ENCODE measurements at regions not wholly inside any gene's neighbourhood (a gene's known extent, or its start where the extent isn't known, plus 50 kb on each side); places are given as distances from the start of the nearest gene placed in this dataset.

DNA sequence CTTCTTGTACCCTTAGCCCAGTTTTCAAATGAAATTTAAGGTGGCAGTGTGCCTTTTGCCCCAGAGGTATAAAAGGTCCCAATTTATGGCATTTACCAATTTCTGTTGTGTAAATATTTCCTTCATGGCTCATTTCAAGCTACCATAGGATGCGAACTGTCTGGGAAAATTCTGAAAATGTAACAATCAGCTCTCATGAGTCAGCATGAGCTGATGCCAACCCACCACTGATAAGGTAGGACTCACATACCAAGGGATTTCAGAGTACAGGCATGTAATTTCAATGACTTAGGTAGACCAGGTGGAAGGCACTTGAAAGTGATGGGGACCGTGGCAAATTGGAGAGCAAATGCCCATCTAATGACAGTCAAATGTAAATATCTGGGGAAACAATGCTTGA, 169.5 kb downstream of the TTC8 start:
- H3K4me1 ChIP-seq (ENCODE audit: control insufficient read depth, insufficient read depth, low read length): no peaks in the 10 kb centered on the region
- H3K4me3 ChIP-seq (ENCODE audit: low read depth, low read length): no peak overlapping the region
- H3K27ac ChIP-seq (ENCODE audit: low read depth, low read length): no peak overlapping the region
- 100% methylated on average over 1 of the region's 2 CpGs for WGBS (ENCODE audit: insufficient coverage)
- no peak for DNase-seq (ENCODE audit: low read depth in 4 of 6, low spot score in 6 of 6)
- no peaks in the 10 kb centered on the region for H3K9me3 ChIP-seq (ENCODE audit: control insufficient read depth, insufficient read depth, low read length)
- no peaks in the 10 kb centered on the region for H3K36me3 ChIP-seq (ENCODE audit: control insufficient read depth, insufficient read depth, low read length)
- H3K27me3 ChIP-seq (ENCODE audit: control insufficient read depth, insufficient read depth, low read length): no peaks in the 10 kb centered on the region

DNA sequence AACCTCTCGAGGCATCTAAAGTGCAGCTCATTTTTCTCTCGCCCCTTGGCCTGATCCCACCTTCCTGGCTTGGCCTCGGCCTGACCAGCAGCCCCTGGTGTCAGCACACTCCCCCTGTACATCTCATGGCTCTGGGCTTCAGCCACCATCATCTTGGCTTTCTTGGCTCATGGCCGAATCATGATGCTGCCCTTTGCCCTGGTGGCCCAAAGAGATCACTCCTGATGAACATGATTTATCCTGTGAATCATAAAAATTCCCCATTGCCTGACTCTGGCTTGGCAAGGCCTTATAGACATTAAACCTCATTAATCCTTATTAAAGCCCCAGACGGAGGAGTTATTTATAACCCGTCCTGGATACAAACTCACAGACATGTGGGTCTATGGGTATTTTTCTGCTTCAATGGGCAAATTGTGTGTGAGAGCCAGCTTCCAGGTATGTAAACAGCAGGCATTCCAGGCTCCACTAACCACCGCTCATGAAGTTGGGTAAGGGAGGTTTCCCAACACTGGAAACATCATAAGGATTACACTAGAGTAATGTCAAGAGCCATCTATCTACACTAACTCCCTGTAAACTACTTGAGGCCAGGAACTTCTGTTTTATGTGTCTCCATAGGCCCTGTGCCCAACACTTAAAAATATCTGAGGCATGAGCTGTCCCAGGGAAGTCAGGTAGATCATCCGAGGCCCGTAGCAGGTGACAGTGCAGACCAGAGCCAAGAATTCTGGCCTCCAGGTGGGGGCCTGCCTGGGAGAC, 171.2 kb downstream of the TTC8 start:
- H3K4me1 ChIP-seq (ENCODE audit: control insufficient read depth, insufficient read depth, low read length): no peaks in the 10 kb centered on the region
- whole genome bisulfite sequencing (ENCODE audit: insufficient coverage): 89% methylated on average over 5 of the region's 9 CpGs
- DNase-seq (ENCODE audit: low read depth in 4 of 6, low spot score in 6 of 6): peak in 1 of 6 donors; percentile 29
- H3K27ac ChIP-seq (ENCODE audit: low read depth, low read length): no peak overlapping the region
- no peak overlapping the region for H3K4me3 ChIP-seq (ENCODE audit: low read depth, low read length)
- H3K36me3 ChIP-seq (ENCODE audit: control insufficient read depth, insufficient read depth, low read length): no peaks in the 10 kb centered on the region
- no peaks in the 10 kb centered on the region for H3K27me3 ChIP-seq (ENCODE audit: control insufficient read depth, insufficient read depth, low read length)
- H3K9me3 ChIP-seq (ENCODE audit: control insufficient read depth, insufficient read depth, low read length): no peaks in the 10 kb centered on the region

DNA sequence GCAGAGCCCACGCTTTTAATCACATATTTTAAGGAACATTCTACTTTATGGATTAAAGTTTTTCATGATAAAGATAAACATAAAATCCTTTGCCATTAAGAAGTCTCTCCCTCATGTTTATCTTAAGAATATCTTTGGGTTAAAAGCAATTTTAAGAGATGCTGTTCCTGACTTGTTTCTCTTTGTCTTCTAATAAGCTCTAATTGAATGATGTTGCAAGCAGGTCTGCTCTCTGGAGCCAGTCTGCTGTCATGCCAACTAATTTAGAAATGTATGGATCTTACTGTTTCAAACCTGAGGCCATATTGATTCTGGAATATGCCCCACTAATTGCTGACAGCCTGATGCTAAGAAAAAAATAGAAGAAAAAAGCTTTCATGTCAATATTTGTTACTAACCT, 173.6 kb downstream of the TTC8 start:
- no peaks in the 10 kb centered on the region for H3K4me1 ChIP-seq (ENCODE audit: control insufficient read depth, insufficient read depth, low read length)
- WGBS (ENCODE audit: insufficient coverage): no CpG with 5 or more reads among the region's 1 CpG
- no peaks in the 10 kb centered on the region for H3K36me3 ChIP-seq (ENCODE audit: control insufficient read depth, insufficient read depth, low read length)
- no peaks in the 10 kb centered on the region for H3K27me3 ChIP-seq (ENCODE audit: control insufficient read depth, insufficient read depth, low read length)
- no peak overlapping the region for H3K27ac ChIP-seq (ENCODE audit: low read depth, low read length)
- no peaks in the 10 kb centered on the region for H3K9me3 ChIP-seq (ENCODE audit: control insufficient read depth, insufficient read depth, low read length)
- H3K4me3 ChIP-seq (ENCODE audit: low read depth, low read length): no peak overlapping the region
- peak in 1 of 6 donors; percentile 50 for DNase-seq (ENCODE audit: low read depth in 4 of 6, low spot score in 6 of 6)

DNA sequence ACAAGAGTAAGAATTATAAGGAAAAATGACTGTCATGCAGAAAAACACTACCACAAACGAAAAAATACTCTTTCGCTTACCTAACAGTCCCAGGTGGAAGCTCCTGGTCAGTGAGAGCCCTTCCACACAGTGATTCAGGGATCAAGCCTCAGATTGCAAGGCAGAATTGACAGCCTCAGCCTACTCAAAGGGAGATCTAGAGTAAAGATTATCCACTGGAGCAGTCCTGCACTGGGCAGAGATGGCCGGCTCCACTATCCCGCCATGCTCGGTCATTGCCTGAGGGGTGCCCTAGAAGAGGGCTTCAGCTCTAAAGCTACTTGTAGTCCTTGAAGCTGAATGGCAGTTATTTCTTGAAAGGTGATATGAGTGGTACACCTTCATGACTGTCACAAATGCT, 174.7 kb downstream of the TTC8 start:
- WGBS (ENCODE audit: insufficient coverage): 100% methylated on average over 3 of the region's 5 CpGs
- H3K36me3 ChIP-seq (ENCODE audit: control insufficient read depth, insufficient read depth, low read length): no peaks in the 10 kb centered on the region
- H3K4me1 ChIP-seq (ENCODE audit: control insufficient read depth, insufficient read depth, low read length): no peaks in the 10 kb centered on the region
- no peak overlapping the region for H3K4me3 ChIP-seq (ENCODE audit: low read depth, low read length)
- H3K27me3 ChIP-seq (ENCODE audit: control insufficient read depth, insufficient read depth, low read length): no peaks in the 10 kb centered on the region
- no peak overlapping the region for H3K27ac ChIP-seq (ENCODE audit: low read depth, low read length)
- no peak for DNase-seq (ENCODE audit: low read depth in 4 of 6, low spot score in 6 of 6)
- no peaks in the 10 kb centered on the region for H3K9me3 ChIP-seq (ENCODE audit: control insufficient read depth, insufficient read depth, low read length)

DNA sequence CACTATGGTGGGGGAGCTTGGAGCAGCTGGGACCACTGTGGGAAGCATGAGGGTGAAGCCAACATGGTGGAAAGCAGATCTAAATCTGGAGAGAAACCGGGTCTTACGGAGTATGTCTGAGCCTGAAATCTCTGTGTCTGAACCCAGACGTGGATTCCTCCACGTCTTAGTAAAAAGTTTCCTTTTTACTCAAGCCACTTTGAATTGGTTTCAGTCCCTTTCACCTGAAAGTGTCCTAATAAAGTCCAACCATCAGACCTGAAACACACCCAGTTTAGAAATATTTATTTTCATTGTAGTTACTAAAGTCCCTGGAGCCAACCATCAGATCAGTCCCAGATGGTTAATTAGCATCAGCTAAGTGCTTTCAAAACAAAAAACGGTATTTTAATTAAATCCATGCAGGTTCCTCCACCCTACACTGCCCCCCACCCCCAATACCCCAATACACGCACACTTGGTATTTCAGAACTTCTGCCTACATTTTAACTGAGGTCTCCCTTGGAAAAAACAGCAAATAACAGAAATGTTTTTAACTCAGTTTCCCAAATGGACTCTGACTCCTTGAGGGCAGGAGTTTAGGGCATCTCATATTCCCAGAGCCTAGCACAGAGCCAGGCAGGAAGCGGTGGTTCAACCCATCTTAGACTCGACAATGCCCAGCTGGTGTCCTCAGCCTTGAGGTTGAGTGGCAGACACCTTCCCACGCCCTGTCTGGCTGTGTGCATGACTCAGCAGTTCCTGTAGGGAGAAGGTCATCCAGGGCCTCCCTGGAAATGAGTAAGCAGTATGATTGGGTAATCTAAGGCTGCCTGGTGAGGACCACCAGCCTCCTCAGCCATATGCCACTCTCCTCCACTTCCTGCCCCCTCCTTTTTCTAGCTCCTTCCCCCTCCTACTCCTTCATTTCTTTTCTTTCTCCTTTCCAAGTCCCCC, 175.8 kb downstream of the TTC8 start:
- H3K9me3 ChIP-seq (ENCODE audit: control insufficient read depth, insufficient read depth, low read length): no peaks in the 10 kb centered on the region
- no peaks in the 10 kb centered on the region for H3K36me3 ChIP-seq (ENCODE audit: control insufficient read depth, insufficient read depth, low read length)
- no peak overlapping the region for H3K27ac ChIP-seq (ENCODE audit: low read depth, low read length)
- no peaks in the 10 kb centered on the region for H3K4me1 ChIP-seq (ENCODE audit: control insufficient read depth, insufficient read depth, low read length)
- DNase-seq (ENCODE audit: low read depth in 4 of 6, low spot score in 6 of 6): no peak
- no peaks in the 10 kb centered on the region for H3K27me3 ChIP-seq (ENCODE audit: control insufficient read depth, insufficient read depth, low read length)
- no peak overlapping the region for H3K4me3 ChIP-seq (ENCODE audit: low read depth, low read length)
- 86% methylated on average over 8 of the region's 9 CpGs for WGBS (ENCODE audit: insufficient coverage)

DNA sequence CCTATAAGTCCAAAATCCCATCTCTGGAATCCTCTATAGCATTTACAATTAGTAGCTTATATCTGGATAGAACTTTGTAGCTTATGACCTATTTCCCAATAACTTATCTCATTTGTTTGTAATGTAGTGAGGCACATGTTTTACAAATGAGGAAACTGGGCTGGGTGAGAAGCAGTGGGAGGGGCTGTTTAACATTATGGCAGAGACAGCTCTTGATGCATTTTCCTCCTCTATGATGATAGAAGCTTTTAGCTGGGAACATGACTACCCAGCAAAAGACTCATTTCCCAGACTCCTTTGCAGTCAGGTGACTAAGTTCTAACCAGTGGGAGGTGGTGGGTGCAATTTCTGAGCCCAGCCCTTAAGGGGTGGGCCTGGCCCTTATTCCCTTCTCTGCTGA, 179.7 kb downstream of the TTC8 start:
- Histone ChIP-seq H3K27ac (ENCODE audit: low read depth, low read length) (no peak overlapping the region), H3K4me1 (ENCODE audit: control insufficient read depth, insufficient read depth, low read length) (no peaks in the 10 kb centered on the region), H3K36me3 (ENCODE audit: control insufficient read depth, insufficient read depth, low read length) (no peaks in the 10 kb centered on the region), H3K9me3 (ENCODE audit: control insufficient read depth, insufficient read depth, low read length) (no peaks in the 10 kb centered on the region), H3K4me3 (ENCODE audit: low read depth, low read length) (no peak overlapping the region), H3K27me3 (ENCODE audit: control insufficient read depth, insufficient read depth, low read length) (no peaks in the 10 kb centered on the region)
- no peak for DNase-seq (ENCODE audit: low read depth in 4 of 6, low spot score in 6 of 6)

DNA sequence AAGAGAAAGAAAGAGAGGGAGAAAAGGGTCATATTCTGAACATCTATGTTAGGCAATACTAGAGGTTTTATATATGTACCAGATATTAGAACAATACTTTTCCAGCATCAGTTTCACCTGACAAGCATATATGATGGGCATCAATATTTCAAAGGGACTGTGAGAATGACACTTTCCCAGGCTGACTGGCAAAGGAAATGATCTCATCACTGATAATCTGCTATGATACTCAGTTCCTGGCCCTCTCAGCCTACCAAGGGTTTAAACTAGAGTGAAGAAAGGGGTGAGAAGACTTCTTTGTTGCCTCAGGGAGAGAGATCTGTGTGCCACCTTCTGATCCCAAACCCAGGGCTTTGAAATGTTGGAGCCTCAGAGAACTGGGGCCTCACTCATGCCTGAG, 183.5 kb downstream of the TTC8 start:
- Histone ChIP-seq H3K9me3 (ENCODE audit: control insufficient read depth, insufficient read depth, low read length) (no peaks in the 10 kb centered on the region), H3K36me3 (ENCODE audit: control insufficient read depth, insufficient read depth, low read length) (no peaks in the 10 kb centered on the region), H3K27me3 (ENCODE audit: control insufficient read depth, insufficient read depth, low read length) (no peaks in the 10 kb centered on the region), H3K27ac (ENCODE audit: low read depth, low read length) (no peak overlapping the region), H3K4me1 (ENCODE audit: control insufficient read depth, insufficient read depth, low read length) (no peaks in the 10 kb centered on the region), H3K4me3 (ENCODE audit: low read depth, low read length) (no peak overlapping the region)
- no peak for DNase-seq (ENCODE audit: low read depth in 4 of 6, low spot score in 6 of 6)

DNA sequence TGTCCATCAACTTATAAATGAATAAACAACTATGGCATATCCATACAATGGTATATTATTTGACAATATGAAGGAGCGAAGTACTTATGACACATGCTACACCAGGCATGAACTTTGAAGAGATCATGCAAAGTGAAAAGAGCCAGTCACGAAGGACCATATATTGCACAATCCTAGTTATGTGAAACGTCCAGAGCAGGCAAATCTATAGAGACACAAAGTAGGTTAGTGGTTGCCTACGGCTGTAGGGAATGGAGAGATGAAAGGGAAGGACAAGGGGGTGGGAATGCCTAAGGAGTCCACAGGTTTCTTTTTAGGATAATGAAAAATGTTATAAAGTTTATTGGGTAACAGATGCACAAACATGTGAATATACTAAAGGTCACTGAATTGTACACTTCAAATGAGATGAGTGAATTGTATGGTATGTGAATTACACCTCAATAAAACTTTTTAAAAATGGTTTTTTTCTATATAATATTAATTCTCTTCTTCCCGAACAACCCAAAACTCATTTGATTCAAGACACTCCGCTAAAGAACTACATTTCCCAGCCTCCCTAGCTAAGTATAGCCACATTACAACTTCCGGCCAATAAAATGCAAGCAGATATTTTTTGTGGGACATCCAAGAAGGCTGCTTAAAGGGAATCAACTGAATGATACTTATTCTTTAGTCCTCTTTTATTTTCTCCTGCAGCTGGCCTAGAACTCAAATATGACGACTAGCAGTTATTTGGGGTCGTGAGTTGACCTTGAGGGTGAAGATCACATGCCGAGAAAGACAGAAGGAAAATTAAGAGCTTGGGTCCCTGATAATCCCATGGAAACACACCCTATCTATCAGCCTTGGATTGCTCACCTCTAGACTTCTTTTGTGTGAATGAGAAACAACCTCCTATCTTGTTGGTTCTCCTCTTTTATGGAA, 187.2 kb downstream of the TTC8 start:
- Histone ChIP-seq H3K9me3 (ENCODE audit: control insufficient read depth, insufficient read depth, low read length) (no peaks in the 10 kb centered on the region), H3K27me3 (ENCODE audit: control insufficient read depth, insufficient read depth, low read length) (no peaks in the 10 kb centered on the region), H3K4me3 (ENCODE audit: low read depth, low read length) (no peak overlapping the region), H3K36me3 (ENCODE audit: control insufficient read depth, insufficient read depth, low read length) (no peaks in the 10 kb centered on the region), H3K27ac (ENCODE audit: low read depth, low read length) (no peak overlapping the region), H3K4me1 (ENCODE audit: control insufficient read depth, insufficient read depth, low read length) (no peaks in the 10 kb centered on the region)
- 93% methylated on average over 4 of the region's 10 CpGs for WGBS (ENCODE audit: insufficient coverage)
- DNase-seq (ENCODE audit: low read depth in 4 of 6, low spot score in 6 of 6): no peak

DNA sequence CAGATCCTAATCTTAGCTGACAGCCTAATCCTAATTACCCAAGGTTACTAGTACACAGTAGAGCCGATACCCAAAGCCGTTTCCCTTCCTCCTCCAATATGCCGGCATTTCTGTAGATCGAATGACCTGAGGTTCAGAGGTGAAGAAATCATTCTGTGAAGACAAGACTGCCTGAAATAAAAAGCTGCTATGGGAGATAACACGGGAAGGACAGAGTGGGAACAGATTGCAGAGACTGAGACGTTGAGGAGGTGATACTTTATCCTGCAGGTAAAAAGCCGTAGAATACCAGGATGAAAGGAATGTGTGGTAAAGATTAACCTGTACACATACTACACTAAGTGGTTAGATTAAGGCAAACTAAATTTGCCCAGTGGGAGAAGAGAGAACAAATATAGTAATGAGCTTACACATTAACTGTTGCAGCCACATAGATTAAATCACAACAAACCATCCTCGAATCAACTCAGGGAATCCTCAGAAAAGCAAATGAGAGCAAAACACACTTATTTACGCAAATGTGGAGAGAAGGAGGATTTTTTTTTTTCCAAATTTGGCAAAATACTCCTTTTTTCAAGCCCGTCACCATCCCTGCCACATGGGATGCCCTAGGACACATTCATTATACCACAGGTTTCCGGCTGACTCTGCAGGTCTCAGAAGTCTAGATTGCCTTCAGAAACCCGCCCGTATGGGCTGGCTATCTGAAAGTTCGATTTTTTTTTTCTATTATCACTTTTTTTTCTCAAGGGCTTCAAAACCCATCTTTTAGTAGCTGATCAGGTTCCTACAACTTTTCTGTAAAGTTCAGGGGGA, 188.0 kb downstream of the TTC8 start:
- no peak overlapping the region for H3K4me3 ChIP-seq (ENCODE audit: low read depth, low read length)
- H3K36me3 ChIP-seq (ENCODE audit: control insufficient read depth, insufficient read depth, low read length): no peaks in the 10 kb centered on the region
- no peaks in the 10 kb centered on the region for H3K4me1 ChIP-seq (ENCODE audit: control insufficient read depth, insufficient read depth, low read length)
- no peak overlapping the region for H3K27ac ChIP-seq (ENCODE audit: low read depth, low read length)
- H3K27me3 ChIP-seq (ENCODE audit: control insufficient read depth, insufficient read depth, low read length): no peaks in the 10 kb centered on the region
- H3K9me3 ChIP-seq (ENCODE audit: control insufficient read depth, insufficient read depth, low read length): no peaks in the 10 kb centered on the region
- peak in 1 of 6 donors; percentile 16 for DNase-seq (ENCODE audit: low read depth in 4 of 6, low spot score in 6 of 6)
- WGBS (ENCODE audit: insufficient coverage): 92% methylated on average over 3 of the region's 14 CpGs
